Stomach (tissue), 8 donors: ENCODE measurements at regions not wholly inside any gene's neighbourhood (a gene's known extent, or its start where the extent isn't known, plus 50 kb on each side); places are given as distances from the start of the nearest gene placed in this dataset.

Source experiments
- DNase-seq, 2 donors: peaks; one replicate each; pipeline versions ENCODE4 v3.0.0 to v3.0.0-alpha.2; 2013 to 2019
- H3K27ac ChIP-seq, 5 donors: fragments of 200-600 bp in 4 of 5; sonication (generic) in 4 of 5; one replicate each; pipeline ENCODE4 v1.5.1; 2013 to 2019; ENCODE audit warnings: mild to moderate bottlenecking in 1 of 5, moderate library complexity in 1 of 5
- H3K27me3 ChIP-seq, 3 donors: fragments of 200-600 bp; sonication (generic); one replicate each; pipeline ENCODE4 v1.5.1; 2017 to 2019; ENCODE audit warnings: mixed run types in 1 of 3
- H3K36me3 ChIP-seq, 4 donors: fragments of 200-600 bp; sonication (generic); 1 replicate in 3 of 4; 2 replicates in 1 of 4; pipeline ENCODE4 v1.5.1; 2016 to 2019
- H3K4me1 ChIP-seq, 4 donors: fragments of 200-600 bp; sonication (generic); one replicate each; pipeline ENCODE4 v1.5.1; 2016 to 2019
- H3K4me3 ChIP-seq, 4 donors: fragments of 200-600 bp; sonication (generic) in 3 of 4; one replicate each; pipeline ENCODE4 v1.5.1; 2016 to 2019; ENCODE audit warnings: mild to moderate bottlenecking in 1 of 4
- H3K9me3 ChIP-seq, 4 donors: fragments of 200-600 bp; sonication (generic); one replicate each; pipeline ENCODE4 v1.5.1; 2016 to 2019
- CTCF ChIP-seq, 7 experiments: fragments of 450-650 bp in 4 of 7; fragments of 200-600 bp in 3 of 7; sonication (generic) in 3 of 7; IDR thresholded peaks; one replicate each; pipeline ENCODE4 v1.5.1; 2016 to 2019; ENCODE audit warnings: antibody characterized with exemption in 7 of 7, control low read depth in 2 of 7, mild to moderate bottlenecking in 1 of 7
- EP300 ChIP-seq: sonication (generic); formaldehyde crosslinking; IDR thresholded peaks from one replicate; pipeline ENCODE4 v1.6.1; 2017; ENCODE audit warnings: antibody characterized with exemption
- POLR2A ChIP-seq, 4 donors: fragments of 450-650 bp; IDR thresholded peaks; one replicate each; pipeline ENCODE4 v1.6.1; 2016; ENCODE audit warnings: antibody characterized with exemption in 4 of 4, control low read depth in 2 of 4, mild to moderate bottlenecking in 1 of 4, moderate library complexity in 1 of 4
- POLR2AphosphoS5 ChIP-seq, 3 donors: sonication (generic); formaldehyde crosslinking; IDR thresholded peaks; one replicate each; pipeline ENCODE4 v1.6.1; 2016; ENCODE audit warnings: antibody characterized with exemption in 3 of 3
- WGBS, 5 donors: extraction: QIAGEN DNeasy Blood & Tissue Kit in 3 of 5; methylation state at CpG; one replicate each; pipeline versions ENCODE4 v1.1.5 to v1.1.7; 2013 to 2018; 5-methylcytosine and 5-hydroxymethylcytosine counted together
- intact Hi-C: fragments of 100-400 bp; cut with DNase I; formaldehyde crosslinking; loops from one replicate; pipeline ENCODE4 v1.15.1; 2023; ENCODE audit warnings: low total_unique reads
- donor health status: healthy with polysubstance abuse.
- donor health status: Bipolar disorder and iron deficiency.
- donor health status: healthy.

GRCh38 chrY:20967828-20968227 lies 211.9 kb downstream of the RPS4Y2 start:
- DNase-seq, result no peak
- TF ChIP-seq POLR2AphosphoS5 (IDR thresholded peaks at IDR 0.05) (no peak), POLR2A (IDR thresholded peaks at IDR 0.05) (no peak), EP300 (no peak), CTCF (IDR thresholded peaks at IDR 0.05) (no peak)
- intact Hi-C loops, result no loop called here
- Histone ChIP-seq H3K27me3 (no peaks in the 10 kb centered on the region), H3K4me3 (no peak overlapping the region), H3K4me1 (no peaks in the 10 kb centered on the region), H3K9me3 (no peaks in the 10 kb centered on the region), H3K36me3 (no peaks in the 10 kb centered on the region), H3K27ac (no peak overlapping the region)

DNA sequence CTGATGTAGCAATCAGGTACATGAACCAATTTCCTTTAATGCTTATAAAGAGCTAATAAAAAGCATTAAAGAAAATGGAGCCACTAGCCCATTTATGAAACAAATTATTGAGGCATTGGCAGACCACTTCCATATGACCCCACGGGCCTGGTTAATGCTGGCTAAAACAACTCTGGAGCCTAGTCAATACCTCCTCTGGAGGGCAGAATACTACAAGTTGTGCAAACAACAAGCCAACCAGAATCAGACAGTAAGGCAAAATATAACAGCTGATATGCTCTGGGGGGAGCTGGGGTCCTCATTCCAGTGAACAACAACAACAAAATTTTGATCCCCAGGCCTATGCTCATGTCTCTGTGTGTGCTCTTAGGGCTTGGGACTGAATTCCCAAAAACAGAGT lies 212.3 kb downstream of the RPS4Y2 start:
- Histone ChIP-seq H3K9me3 (no peaks in the 10 kb centered on the region), H3K27me3 (no peaks in the 10 kb centered on the region), H3K4me3 (no peak overlapping the region), H3K36me3 (no peaks in the 10 kb centered on the region), H3K27ac (no peak overlapping the region), H3K4me1 (no peaks in the 10 kb centered on the region)
- intact Hi-C loops, result no loop called here
- 45 to 71% (median 70%) methylated on average over 1 of the region's 1 CpG; no CpG with 5 or more reads in 2 of the 5 donors for WGBS, 5 donors
- TF ChIP-seq EP300 (no peak), CTCF (IDR thresholded peaks at IDR 0.05) (no peak), POLR2A (IDR thresholded peaks at IDR 0.05) (no peak), POLR2AphosphoS5 (IDR thresholded peaks at IDR 0.05) (no peak)
- no peak for DNase-seq

DNA sequence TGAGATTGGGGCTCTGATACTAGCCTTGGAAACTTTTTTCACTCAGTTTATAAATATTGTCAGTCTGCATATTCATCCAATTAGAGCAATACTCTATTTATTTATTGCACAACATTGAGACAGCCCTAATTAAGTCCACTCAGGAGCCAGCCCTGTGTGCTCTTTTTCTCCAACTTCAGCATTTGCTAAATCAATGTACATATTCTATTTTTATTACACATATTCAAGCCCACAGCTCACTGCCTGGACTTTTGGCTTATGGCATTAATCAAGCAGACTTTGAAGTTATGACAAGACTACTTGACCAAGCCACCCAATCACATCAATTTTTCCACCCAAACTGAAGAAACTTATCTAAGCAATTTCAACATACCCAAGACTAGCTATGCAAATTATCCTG lies 215.5 kb downstream of the RPS4Y2 start:
- TF ChIP-seq EP300 (no peak), CTCF (IDR thresholded peaks at IDR 0.05) (no peak), POLR2A (IDR thresholded peaks at IDR 0.05) (no peak), POLR2AphosphoS5 (IDR thresholded peaks at IDR 0.05) (no peak)
- DNase-seq, result no peak
- intact Hi-C loops, result no loop called here
- no peaks in the 10 kb centered on the region for H3K9me3 ChIP-seq
- H3K36me3 ChIP-seq, result no peaks in the 10 kb centered on the region
- H3K27me3 ChIP-seq, result no peaks in the 10 kb centered on the region
- H3K4me3 ChIP-seq, result no peak overlapping the region
- no peaks in the 10 kb centered on the region for H3K4me1 ChIP-seq
- H3K27ac ChIP-seq, result no peak overlapping the region

- intact Hi-C loops, result no loop called here
- Histone ChIP-seq H3K4me1 (peaks cover 0 to 5% (median 0%) of the 10 kb centered on the region in 4 donors), H3K27me3 (no peaks in the 10 kb centered on the region), H3K4me3 (no peak overlapping the region), H3K27ac (no peak overlapping the region), H3K36me3 (no peaks in the 10 kb centered on the region), H3K9me3 (no peaks in the 10 kb centered on the region)
- TF ChIP-seq POLR2AphosphoS5 (IDR thresholded peaks at IDR 0.05), result no peak
- TF ChIP-seq EP300, result no peak
- TF ChIP-seq CTCF (IDR thresholded peaks at IDR 0.05), result no peak
- TF ChIP-seq POLR2A (IDR thresholded peaks at IDR 0.05), result no peak
- no peak for DNase-seq
- WGBS, 5 donors, result 47 to 74% (median 59%) methylated on average over 1 of the region's 1 CpG; no CpG with 5 or more reads in 2 of the 5 donors
Measured at GRCh38 chrY:20986037-20986436, 230.1 kb downstream of the RPS4Y2 start.
